GM20431 (cell line): ENCODE measurements at regions not wholly inside any gene's neighbourhood (a gene's known extent, or its start where the extent isn't known, plus 50 kb on each side); places are given as distances from the start of the nearest gene placed in this dataset.
"Not testable (repeated sequence)": the region's sequence is repeated elsewhere in the genome, so short reads cannot be mapped to it uniquely, and the experiment has no call there.

Experiments
- in situ Hi-C: fragments of 300-500 bp; cut with MseI, MboI; formaldehyde crosslinking; loops from one replicate; pipeline ENCODE4 v1.15.0; 2020; ENCODE audit warnings: low sequenced_read_pairs; ENCODE audit not compliant: unreplicated experiment

DNA sequence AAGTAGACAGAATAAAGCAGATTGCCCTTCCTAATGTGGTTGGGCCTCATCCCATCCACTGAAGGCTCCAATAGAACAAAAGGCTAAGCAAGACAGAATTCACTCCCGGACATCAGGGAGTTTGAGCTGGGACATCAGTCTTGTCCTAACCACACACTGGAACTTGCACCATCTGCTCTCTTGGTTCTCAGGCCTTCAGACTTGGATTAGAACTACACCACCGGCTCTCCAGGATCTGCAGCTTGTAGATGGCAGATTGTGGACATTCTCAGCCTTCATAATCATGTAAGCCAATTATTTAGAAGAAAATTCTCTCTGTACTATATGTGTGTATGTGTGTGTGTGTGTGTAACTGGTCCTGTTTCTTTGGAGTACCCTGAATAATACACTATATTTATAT, 394.7 kb upstream of the LMCD1 start:
- in situ Hi-C loops: no loop called here

DNA sequence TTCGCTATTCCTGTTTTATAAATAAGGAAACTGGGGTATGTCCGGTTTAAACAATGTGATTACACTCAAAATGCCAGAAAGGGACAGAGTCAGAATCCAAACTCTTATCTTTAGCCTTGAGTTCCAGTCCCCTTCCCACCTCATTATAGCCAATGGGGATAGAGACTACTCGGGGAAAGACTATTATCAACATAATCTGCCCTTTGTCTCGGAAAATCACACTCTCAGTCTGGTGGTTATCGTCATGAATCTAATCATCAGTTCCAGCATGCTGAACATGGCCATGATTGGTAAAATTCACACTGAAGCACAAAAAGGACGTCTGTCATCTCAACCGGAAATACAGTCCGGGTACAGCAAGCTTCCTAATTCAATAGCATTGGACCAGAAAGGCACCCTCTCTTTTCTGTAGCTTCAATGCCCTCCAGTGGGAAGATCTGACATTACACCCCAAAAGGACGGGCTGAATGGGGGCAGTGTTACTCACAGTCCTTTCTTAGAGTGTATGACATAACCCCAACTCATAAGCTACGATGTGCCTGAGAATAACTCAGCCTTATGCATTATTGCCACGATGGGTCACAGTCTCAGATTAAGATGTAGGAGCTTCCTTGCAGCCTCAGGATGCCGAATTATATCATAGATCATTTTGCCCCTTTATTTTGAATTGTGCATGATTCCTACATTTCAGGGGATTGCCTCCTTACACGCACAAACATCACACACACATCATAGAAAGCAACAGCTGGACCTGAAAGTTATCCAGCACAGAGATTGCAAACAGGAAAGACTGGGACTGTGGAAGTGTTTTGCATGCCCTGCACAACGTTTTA, 390.4 kb upstream of the LMCD1 start:
- in situ Hi-C loops: no loop called here

DNA sequence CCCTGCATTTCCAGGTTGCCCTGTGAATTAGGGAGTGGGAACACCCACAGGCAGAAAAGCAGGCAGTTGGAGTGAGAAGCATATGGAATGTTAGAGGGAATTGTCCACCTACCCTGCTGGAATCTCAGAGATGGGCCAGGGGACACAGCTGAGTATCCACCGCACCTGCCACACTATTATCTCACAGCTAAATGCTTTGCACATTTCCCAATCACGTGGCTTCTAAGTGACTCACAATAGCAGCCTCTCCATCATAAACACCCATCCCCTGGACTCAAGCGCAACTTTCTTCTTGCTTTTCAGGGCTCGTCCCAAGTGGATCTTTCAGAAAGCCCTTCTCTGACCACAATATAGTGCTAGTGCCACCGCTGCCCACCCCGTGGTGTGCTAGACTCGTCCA, 389.0 kb upstream of the LMCD1 start:
- in situ Hi-C loops: no loop called here

DNA sequence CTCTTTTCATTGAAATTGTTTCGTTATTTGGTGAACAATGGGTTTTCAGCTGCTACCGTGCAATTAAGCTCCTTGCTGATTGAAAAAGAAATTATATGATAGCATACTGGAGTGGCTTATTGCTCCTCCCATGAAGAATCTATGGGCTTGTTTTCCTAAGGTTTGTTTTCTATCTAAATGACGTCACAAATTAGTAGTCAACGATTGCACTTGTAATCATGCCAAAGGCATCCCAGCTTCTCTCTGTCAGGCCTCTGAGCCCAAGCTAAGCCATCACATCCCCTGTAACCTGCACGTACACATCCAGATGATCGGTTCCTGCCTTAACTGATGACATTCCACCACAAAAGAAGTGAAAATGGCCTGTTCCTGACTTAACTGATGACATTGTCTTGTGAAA, 388.0 kb upstream of the LMCD1 start:
- in situ Hi-C loops: no loop called here

DNA sequence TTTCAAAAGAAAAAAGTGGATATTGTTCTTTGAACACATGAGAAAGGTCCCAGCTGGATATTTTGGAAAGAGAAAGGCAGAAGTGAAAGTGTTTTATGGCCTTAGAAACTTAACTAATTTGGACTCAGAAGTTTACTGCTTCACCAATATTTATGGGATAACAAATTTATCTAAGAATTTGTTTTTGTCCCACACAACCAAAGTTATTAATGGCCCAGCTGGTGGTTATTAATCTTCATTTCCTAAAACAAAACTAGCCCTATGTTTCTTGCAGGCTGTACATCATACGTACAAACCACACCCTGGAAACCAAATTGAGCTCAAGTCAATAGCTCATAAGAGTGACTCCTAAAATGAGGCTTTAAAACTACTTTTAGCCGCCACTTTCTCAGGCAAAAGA, 372.9 kb upstream of the LMCD1 start:
- in situ Hi-C loops: no loop called here

DNA sequence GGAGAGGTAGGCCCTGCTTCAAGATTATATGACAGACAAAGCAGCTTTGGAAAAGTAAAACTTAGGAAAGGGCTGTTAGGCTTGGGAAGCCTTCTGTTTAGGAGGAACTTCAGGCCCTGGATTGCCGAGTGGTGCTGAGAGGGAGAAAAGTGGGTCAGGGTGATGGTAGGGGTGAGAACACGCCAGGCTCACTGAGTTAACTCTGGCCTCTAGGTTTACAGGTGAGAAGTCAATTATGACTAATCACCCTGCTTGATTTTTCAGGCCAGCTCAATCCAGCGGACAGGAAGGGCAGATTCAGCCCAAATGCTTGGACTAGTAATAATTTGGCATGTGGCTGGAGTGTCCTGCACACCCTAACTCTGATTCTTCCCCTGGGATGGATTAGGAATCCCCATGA, 365.1 kb upstream of the LMCD1 start:
- in situ Hi-C loops: no loop called here

DNA sequence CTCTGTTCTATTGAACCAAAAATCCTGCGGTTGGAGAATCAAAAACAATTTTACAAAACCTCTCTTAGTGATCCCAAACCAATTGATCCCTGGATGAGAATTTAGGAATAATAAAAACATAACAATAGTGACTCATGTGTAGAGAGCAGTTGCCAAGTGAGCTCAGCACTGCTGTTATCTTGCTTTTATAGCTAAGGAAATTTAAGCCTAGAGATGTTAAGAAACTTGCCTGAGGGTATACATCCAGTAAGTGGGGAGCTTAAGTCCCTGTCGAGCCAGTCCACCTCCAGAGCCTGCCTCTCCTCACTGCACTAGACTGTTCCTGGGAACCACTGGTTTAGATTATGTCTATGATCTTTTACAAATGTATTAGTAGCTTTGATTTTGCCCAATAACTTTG, 358.4 kb upstream of the LMCD1 start:
- in situ Hi-C loops: no loop called here

DNA sequence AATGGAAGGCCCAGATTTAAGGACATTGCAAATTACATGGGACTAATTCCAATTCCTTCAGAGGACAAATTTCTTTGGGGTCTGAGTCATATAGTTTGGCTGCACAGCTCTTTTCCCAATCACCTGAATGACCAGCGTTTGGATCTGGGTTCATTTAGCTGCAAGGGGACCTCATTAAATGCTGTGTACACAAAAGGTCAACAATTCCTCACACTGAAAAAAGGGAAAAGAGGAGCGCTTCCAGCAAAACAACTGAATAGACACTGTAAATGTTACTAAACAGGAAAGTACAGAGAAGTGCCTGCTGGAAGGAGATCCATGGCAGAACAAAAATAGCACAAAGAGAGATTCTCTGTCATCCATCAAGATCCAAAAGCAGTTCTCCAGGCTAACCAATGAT, 356.0 kb upstream of the LMCD1 start:
- in situ Hi-C loops: no loop called here

DNA sequence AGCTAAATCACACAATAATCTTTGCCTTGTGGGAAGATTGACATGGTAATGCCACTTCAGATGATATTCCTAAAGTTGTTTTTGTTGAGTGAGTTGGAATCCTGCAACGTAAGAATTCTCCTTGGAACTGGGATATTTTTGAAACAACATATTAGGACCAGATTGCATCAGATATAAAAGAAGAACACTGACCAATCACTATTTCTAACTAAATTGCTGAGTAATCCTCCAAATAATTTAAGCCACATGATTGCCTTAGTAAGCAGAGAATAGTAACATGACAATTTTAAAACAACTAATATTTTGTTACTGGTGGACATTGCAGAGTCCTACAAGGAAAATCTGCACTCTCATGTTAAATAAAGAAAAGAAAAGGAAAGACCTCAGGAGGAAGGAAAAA, 353.9 kb upstream of the LMCD1 start:
- in situ Hi-C loops: no loop called here

DNA sequence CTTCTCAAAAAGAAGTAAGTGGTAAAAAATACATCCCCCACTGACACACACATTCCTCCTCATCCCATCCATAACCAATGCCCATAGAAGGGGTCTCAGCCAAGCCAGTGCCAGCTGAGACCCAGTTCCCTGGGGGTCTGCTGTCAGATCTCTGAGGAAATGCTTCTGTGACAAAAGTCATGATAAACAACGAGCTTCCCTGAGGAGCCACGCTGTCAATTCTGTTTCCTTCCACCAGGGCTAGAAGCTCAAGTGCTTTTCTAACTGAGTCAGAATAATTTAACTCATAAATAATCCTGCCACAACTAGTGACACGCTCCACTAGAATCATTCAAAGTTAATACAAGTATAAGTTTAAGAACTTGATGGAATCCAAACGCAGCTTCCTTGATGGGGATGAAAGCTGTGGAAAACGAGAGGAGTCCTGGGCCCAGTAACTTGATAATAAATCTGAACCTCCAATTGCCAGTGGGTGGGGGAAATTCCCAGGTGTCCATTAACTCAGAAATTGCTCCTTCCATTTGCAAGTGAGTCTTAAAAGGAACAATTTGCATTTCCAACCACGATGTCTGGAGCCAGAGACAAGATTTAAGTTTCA, 348.7 kb upstream of the LMCD1 start:
- in situ Hi-C loops: no loop called here

DNA sequence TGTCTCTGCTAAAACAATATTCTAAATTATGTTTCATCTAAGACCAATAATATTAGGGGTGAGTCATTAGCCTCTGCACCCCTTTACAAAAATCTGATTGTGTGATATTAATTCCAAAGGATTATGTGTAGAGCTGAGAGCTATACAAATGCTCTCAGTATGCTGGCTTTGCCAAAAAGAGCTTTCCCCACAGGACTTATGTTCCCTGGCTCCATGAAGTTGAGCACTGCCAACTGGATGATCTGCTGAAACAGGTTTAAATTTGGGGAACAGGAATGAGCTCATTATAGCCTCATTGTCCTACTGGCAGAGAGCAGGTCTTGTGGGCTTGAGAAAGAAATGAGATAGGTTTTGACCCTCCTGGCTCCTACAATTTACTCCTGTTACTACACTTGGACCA, 347.8 kb upstream of the LMCD1 start:
- in situ Hi-C loops: no loop called here

DNA sequence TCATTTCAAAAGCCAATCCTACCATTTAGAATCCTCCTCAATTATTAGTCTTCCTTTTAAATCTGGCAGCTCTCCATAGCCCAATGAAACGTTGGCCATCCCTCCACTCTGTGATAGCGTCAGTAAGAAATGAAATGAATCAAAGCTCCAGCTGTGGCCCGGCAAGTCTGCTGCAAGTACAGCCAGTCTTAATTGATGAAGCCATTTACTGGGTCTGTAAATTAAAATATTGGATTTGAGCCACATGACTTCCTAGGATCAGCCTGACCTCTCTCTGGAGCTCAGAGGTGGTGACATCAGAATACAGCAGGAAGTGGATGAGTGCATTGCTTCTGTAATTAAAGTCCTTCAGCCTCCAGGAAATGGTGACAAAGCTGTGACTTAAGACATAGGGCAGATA, 347.0 kb upstream of the LMCD1 start:
- in situ Hi-C loops: no loop called here

DNA sequence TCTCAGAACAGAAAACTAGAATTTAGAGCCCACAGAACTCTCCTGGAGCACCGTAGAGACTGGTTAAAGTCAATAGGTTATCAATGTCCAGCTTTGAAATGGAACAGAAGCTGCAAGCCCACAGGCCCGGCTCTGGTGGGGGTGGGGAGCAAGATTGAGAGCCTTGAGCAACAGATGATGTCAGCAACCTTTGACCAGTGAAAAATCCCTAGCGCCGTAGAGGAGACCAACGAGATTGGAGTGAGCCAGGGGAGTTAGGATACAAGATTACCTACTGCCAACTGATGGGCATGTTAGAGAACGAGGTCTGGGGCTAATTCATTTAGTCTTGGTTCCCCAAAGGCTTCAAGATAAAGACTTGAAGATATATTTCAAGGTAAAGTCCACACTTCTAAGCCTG, 345.5 kb upstream of the LMCD1 start:
- in situ Hi-C loops: no loop called here

DNA sequence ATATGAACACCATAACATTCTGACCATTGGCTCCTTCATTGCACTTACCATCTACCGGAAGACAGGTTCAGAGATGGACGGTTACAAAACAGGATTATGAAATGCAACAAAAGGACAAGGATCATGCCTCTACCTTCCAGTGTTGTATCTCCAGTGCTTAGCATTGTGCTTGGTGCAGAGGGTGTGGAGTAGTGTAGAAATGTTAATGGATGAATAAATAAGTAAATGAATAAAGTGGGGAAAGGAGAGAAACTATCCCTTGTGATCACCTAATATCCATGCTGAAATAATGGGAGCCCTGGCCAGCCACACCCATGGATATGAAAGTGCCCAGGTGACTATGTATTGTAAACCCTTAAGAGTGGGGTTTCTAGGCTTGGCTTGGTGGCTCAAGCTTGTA, 344.8 kb upstream of the LMCD1 start:
- in situ Hi-C loops: no loop called here

DNA sequence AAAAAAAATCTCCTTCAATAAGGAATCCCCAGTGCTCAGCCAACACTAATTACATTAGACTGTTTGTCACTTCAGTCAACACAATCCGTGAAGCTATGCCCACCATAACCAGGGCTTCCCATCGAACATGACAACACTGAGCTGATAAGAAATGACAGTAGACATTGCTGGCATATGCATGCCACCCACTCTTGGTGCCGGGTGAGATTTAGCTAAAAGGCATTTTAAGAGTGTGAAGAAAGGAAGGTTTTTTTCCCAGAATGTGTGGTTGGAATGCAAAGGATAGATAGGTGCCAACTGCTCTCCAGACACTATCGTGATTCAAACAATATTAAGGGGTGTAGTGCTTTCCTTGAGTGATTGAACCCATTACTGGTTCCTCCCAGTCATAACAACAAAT, 344.0 kb upstream of the LMCD1 start:
- in situ Hi-C loops: no loop called here

DNA sequence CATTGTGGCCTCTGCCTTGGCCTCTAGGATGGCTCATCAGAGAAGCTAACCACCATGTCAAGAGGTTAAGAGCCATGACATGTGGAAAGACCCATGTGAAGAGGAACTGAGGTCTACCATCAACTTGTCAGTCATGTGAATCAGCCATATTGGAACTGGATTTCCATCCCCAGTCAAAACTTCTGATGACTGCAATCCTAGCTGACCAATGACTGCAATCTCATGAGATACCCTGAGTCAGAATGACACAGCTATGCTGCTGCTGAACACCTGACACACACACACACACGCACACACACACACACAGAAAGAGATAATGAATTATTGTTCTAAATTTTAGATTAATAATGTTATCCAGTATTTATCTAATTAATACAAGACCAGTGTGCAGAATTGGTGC, 337.5 kb upstream of the LMCD1 start:
- in situ Hi-C loops: no loop called here

DNA sequence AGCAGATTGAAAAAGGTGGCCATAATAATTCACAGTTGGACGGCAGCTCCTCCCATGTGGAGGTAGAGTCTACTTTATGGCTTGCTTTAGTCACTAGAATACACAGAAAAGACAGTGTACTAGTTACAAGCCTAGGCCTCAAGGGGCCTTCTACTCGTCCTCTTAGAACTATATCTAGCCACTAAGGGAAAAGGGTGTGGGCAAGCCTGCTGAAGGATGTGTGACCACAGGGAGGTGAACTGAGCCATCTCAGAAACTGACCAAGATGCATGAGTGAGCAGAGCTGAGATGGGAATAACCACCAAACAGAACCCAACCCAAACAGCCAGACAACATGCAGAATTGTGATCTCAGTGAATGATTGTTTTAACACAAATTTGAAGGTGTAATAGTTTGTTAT, 335.6 kb upstream of the LMCD1 start:
- in situ Hi-C loops: no loop called here

DNA sequence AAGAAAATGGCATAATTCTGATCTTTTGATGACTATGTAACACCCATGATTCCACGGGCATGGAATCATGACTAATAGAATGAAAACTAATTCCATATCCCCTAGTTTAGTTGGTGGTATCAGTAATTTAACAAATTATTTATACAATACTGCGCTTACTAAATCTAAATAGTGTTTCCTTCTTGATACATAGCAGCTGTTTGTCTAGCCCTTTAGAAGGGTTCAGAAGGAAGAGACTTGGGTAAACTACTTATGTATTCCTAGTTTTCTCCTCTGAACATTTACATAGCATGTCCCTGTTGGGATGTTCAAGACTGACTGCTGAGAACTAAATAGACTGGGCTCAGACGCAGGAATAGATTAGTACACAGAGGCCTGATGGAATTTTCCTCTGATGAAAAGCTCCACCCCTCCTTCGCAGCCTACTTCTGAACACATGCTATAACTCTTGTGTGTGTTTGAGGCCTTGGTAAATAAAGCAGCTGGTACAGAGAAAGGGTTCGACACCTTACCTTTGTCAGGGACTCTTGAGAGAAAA, 330.6 kb upstream of the LMCD1 start:
- in situ Hi-C loops: no loop called here

DNA sequence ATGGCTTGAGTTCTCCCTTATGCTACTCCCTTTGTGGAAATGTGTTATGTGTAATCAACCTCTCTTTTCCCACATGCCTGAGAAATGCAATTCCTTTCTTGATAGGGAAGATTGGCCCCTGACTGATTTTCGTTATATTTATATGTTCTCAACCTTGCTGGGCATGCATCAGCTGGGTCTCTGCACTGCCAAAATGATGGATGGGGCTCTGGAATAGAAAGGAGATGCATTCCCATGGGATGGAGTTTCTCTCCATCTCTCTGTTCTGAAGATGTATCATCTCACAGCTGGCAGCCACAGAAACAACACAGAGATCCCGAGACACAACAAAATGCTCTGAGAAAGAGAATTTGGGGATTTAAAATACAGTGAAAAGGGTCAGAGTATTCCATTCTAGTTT, 327.7 kb upstream of the LMCD1 start:
- in situ Hi-C loops: no loop called here

DNA sequence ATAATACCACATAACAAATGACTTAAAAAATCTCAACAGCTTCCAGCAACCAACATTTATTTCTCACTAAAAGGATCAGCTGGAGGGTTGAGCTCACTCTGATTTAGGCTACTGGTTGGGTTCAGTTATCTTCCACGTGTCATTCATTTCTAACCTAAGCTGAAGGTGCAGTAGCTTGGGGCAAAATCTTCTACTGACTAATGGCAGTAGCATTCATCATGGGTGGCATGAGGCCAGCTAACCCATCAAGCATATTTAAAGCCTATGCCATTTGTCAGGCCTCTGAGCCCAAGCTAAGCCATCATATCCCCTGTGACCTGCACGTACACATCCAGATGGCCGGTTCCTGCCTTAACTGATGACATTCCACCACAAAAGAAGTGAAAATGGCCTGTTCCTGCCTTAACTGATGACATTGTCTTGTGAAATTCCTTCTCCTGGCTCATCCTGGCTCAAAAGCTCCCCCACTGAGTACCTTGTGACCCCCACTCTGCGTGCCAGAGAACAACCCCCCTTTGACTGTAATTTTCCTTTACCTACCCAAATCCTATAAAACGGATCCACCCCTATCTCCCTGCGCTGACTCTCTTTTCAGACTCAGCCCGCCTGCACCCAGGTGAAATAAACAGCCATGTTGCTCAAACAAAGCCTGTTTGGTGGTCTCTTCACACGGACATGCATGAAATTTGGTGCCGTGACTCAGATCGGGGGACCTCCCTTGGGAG, 324.7 kb upstream of the LMCD1 start:
- in situ Hi-C loops: not testable (repeated sequence)

DNA sequence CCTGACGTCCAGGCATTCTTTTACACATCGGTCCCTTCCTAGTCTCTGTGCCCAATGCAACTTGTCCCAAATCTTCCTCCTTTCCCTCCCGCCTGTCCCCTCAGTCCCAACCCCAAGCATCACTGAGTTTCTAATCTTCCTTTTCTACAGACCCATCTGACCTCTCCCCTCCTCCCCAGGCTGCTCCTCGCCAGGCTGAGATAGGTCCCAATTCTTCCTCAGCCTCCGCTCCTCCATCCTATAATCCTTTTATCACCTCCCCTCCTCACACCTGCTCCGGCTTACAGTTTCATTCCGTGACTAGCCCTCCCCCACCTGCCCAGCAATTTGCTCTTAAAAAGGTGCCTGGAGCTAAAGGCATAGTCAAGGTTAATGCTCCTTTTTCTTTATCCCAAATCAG, 323.1 kb upstream of the LMCD1 start:
- in situ Hi-C loops: not testable (repeated sequence)
